BJ (cell line): ENCODE measurements at regions not wholly inside any gene's neighbourhood (a gene's known extent, or its start where the extent isn't known, plus 50 kb on each side); places are given as distances from the start of the nearest gene placed in this dataset.

Experiments
- CTCF ChIA-PET: fragments of 350-600 bp; formaldehyde crosslinking; extraction: SDS; loops from one replicate; lab custom pipeline; 2021; ENCODE audit warnings: antibody characterized with exemption, inconsistent platforms; lab: Yijun Ruan, JAX
- POLR2A ChIA-PET: fragments of 300-600 bp; sonication (Branson Sonifier 250); formaldehyde crosslinking; extraction: SDS; loops from one replicate; lab custom pipeline; 2021; ENCODE audit warnings: antibody characterized with exemption; lab: Charles Lee
- DNase-seq: peaks from one replicate; pipeline ENCODE4 v3.0.0-alpha.2; 2011; ENCODE audit warnings: low read depth
- H3K27me3 ChIP-seq: 2 replicates; pipeline ENCODE4 v1.6.0; 2011; ENCODE audit warnings: low read length; ENCODE audit not compliant: control insufficient read depth, insufficient read depth
- H3K36me3 ChIP-seq: 2 replicates; pipeline ENCODE4 v1.5.1; 2011; ENCODE audit warnings: low read length; ENCODE audit not compliant: control insufficient read depth, insufficient read depth
- H3K4me3 ChIP-seq: 2 replicates; pipeline ENCODE4 v1.5.1; 2011; ENCODE audit warnings: low read depth, mild to moderate bottlenecking, control low read depth, low read length
- TF ChIP-seq, protein P1 (sequence below): IDR thresholded peaks from 2 replicates; pipeline ENCODE4 v1.5.1; 2011; ENCODE audit warnings: low read depth, mild to moderate bottlenecking, control low read depth, inconsistent platforms, low read length, moderate library complexity; ENCODE audit not compliant: insufficient read depth

GRCh38 chr4:31007858-31008257, 287.7 kb downstream of the PCDH7 start:
- DNase-seq, result no peak
- POLR2A ChIA-PET, result no interaction called here
- H3K27me3 ChIP-seq, result no peaks in the 10 kb centered on the region

GRCh38 chr4:31009926-31010325, 289.8 kb downstream of the PCDH7 start:
- ChIA-PET POLR2A (no interaction called here), CTCF (no interaction called here)
- DNase-seq, result no peak
- no peaks in the 10 kb centered on the region for H3K27me3 ChIP-seq
- no peaks in the 10 kb centered on the region for H3K36me3 ChIP-seq
- no peak overlapping the region for H3K4me3 ChIP-seq
- TF ChIP-seq, protein P1, sequence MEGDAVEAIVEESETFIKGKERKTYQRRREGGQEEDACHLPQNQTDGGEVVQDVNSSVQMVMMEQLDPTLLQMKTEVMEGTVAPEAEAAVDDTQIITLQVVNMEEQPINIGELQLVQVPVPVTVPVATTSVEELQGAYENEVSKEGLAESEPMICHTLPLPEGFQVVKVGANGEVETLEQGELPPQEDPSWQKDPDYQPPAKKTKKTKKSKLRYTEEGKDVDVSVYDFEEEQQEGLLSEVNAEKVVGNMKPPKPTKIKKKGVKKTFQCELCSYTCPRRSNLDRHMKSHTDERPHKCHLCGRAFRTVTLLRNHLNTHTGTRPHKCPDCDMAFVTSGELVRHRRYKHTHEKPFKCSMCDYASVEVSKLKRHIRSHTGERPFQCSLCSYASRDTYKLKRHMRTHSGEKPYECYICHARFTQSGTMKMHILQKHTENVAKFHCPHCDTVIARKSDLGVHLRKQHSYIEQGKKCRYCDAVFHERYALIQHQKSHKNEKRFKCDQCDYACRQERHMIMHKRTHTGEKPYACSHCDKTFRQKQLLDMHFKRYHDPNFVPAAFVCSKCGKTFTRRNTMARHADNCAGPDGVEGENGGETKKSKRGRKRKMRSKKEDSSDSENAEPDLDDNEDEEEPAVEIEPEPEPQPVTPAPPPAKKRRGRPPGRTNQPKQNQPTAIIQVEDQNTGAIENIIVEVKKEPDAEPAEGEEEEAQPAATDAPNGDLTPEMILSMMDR, result no peak

More at GRCh38 chr4:31007858-31008257, 287.7 kb downstream of the PCDH7 start:
- Histone ChIP-seq H3K36me3 (no peaks in the 10 kb centered on the region), H3K4me3 (no peak overlapping the region)
- TF ChIP-seq, protein P1, result no peak
- CTCF ChIA-PET, result no interaction called here

- ChIA-PET CTCF (no interaction called here), POLR2A (no interaction called here)
- TF ChIP-seq, protein P1, result no peak
- no peak for DNase-seq
- Histone ChIP-seq H3K36me3 (no peaks in the 10 kb centered on the region), H3K4me3 (no peak overlapping the region), H3K27me3 (no peaks in the 10 kb centered on the region)
Observed at GRCh38 chr4:31015123-31015522, 295.0 kb downstream of the PCDH7 start.

DNA sequence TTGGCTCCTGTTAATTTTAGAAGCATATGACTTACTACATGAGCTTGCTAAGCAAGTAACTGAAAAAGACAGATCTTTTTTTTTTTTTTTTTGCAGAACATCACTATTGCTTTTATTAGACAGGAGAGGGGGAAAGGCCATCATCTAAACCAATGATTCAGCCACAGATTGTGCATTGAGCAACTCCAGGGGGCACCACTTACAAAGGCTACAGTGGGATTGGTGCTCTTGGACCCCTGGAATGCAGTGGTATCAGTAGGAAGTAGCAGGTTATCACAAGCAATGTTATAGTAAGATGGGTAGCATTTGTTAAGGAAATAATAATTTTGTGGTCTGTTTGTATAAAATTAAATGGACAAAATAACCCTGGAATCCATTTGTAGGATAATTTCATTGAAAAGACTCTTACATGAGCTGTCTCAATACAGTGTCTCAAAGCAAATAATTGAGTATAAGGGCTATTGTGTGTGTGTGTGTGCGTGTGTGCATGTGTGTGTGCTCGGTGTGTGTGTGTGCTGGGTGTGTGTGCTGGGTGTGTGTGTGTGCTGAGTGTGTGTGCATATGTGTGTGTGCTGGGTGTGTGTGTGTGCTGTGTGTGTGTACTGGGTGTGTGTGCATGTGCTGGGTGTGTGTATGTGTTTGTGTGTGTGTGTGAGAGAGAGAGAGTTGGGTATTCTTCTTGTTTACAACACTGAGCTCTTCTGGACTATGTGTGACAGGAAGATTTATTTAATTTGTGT, 296.3 kb downstream of the PCDH7 start:
- CTCF ChIA-PET, result no interaction called here
- TF ChIP-seq, protein P1, result no peak
- POLR2A ChIA-PET, result no interaction called here
- no peaks in the 10 kb centered on the region for H3K36me3 ChIP-seq
- H3K4me3 ChIP-seq, result no peak overlapping the region
- no peaks in the 10 kb centered on the region for H3K27me3 ChIP-seq
- DNase-seq, result no peak

DNA sequence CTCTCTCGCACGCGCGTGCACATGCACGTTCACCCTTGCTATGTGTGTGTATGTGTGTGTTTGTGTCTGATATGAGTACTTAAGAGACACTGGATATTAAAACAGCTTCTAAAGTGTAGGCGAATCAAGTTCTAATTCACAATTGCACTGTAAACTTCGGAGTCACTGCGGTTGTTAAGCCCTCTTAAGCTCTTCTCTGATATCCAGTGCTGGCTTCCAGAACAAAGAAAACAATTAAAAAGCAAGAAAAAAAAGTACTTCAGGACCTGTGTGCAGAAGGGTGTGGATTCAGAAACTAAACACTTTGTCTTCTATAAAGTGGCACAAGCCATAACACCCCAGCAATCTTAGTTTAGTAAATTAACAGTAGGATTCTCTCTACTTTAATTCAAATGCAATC, 300.2 kb downstream of the PCDH7 start:
- TF ChIP-seq, protein P1, result no peak
- H3K27me3 ChIP-seq, result no peaks in the 10 kb centered on the region
- H3K4me3 ChIP-seq, result no peak overlapping the region
- CTCF ChIA-PET, result no interaction called here
- no peak for DNase-seq
- H3K36me3 ChIP-seq, result no peaks in the 10 kb centered on the region
- POLR2A ChIA-PET, result no interaction called here
